ENCODE measurements at regions not wholly inside any gene's neighbourhood (a gene's known extent, or its start where the extent isn't known, plus 50 kb on each side); places are given as distances from the start of the nearest gene placed in this dataset.

GRCh38 chr2:187884003-187884402, 329.8 kb upstream of the TFPI start:
- TF ChIP-seq CTCF (conservative IDR thresholded peaks at IDR 0.05; ENCODE audit: low read depth, low read length) (no peak), RFX5 (IDR thresholded peaks at IDR 0.05; ENCODE audit: low read depth, low read length) (no peak), SMC3 (IDR thresholded peaks at IDR 0.05; ENCODE audit: low read depth, low read length) (no peak), MAZ (IDR thresholded peaks at IDR 0.05; ENCODE audit: borderline replicate concordance, low read depth, low read length) (no peak), CEBPB (IDR thresholded peaks at IDR 0.05; ENCODE audit: low read depth, low read length) (no peak), BHLHE40 (IDR thresholded peaks at IDR 0.05; ENCODE audit: low read depth, low read length) (no peak), POLR2A (IDR thresholded peaks at IDR 0.05; ENCODE audit: low read depth, low read length) (no peak), RAD21 (IDR thresholded peaks at IDR 0.05; ENCODE audit: low read length) (no peak), MXI1 (IDR thresholded peaks at IDR 0.05; ENCODE audit: borderline replicate concordance, low read depth, low read length) (no peak)
